NCI-H2081 treated with DMSO at 0.1 percent for 48 hours (cell line): ENCODE measurements at regions not wholly inside any gene's neighbourhood (a gene's known extent, or its start where the extent isn't known, plus 50 kb on each side); places are given as distances from the start of the nearest gene placed in this dataset.

Experiments
- DNase-seq: peaks from one replicate; lab custom pipeline; 2025; lab: John Stamatoyannopoulos, UW

GRCh38 chrX:21056622-21057021 is 317.6 kb upstream of the CNKSR2 start:
- DNase-seq, result no peak

- no peak for DNase-seq
These were observed 327.2 kb upstream of the CNKSR2 start for GRCh38 chrX:21047034-21047455.

- DNase-seq, result no peak
These were observed 359.9 kb upstream of the CNKSR2 start for GRCh38 chrX:21014326-21014725.

- no peak for DNase-seq
These were observed 369.4 kb upstream of the CNKSR2 start for GRCh38 chrX:21004835-21005234.

GRCh38 chrX:20995829-20996228 is 378.4 kb upstream of the CNKSR2 start:
- no peak for DNase-seq

- DNase-seq, result no peak
These were observed 384.9 kb upstream of the CNKSR2 start for GRCh38 chrX:20989361-20989760.

GRCh38 chrX:20988804-20989203 is 385.4 kb upstream of the CNKSR2 start:
- DNase-seq, result no peak

- no peak for DNase-seq
These were observed 386.1 kb upstream of the CNKSR2 start for GRCh38 chrX:20988118-20988517.

- DNase-seq, result no peak
These were observed 393.8 kb upstream of the CNKSR2 start for GRCh38 chrX:20980426-20980825.

- DNase-seq, result no peak
These were observed 399.9 kb upstream of the CNKSR2 start for GRCh38 chrX:20974326-20974725.

GRCh38 chrX:20973038-20973437 is 401.2 kb upstream of the CNKSR2 start:
- no peak for DNase-seq

- DNase-seq, result no peak
These were observed 403.0 kb upstream of the CNKSR2 start for GRCh38 chrX:20971250-20971649.

- no peak for DNase-seq
These were observed 404.7 kb upstream of the CNKSR2 start for GRCh38 chrX:20969565-20969964.

GRCh38 chrX:20968996-20969395 is 405.2 kb upstream of the CNKSR2 start:
- no peak for DNase-seq

GRCh38 chrX:20967725-20968124 is 406.5 kb upstream of the CNKSR2 start:
- peak; percentile 69 for DNase-seq

GRCh38 chrX:20965270-20966044 is 408.8 kb upstream of the CNKSR2 start:
- no peak for DNase-seq

GRCh38 chrX:20954014-20954413 is 420.2 kb upstream of the CNKSR2 start:
- no peak for DNase-seq

- DNase-seq, result no peak
These were observed 422.0 kb upstream of the CNKSR2 start for GRCh38 chrX:20952180-20952579.

GRCh38 chrX:20951016-20951810 is 423.0 kb upstream of the CNKSR2 start:
- DNase-seq, result no peak

- no peak for DNase-seq
These were observed 426.8 kb upstream of the CNKSR2 start for GRCh38 chrX:20947411-20947912.

GRCh38 chrX:20913760-20914159 is 460.5 kb upstream of the CNKSR2 start:
- DNase-seq, result no peak

- no peak for DNase-seq
These were observed 467.6 kb upstream of the CNKSR2 start for GRCh38 chrX:20906571-20906970.

- DNase-seq, result no peak
These were observed 489.7 kb upstream of the CNKSR2 start for GRCh38 chrX:20884565-20884964.
